RWPE1 (cell line): ENCODE measurements at regions not wholly inside any gene's neighbourhood (a gene's known extent, or its start where the extent isn't known, plus 50 kb on each side); places are given as distances from the start of the nearest gene placed in this dataset.
A peak's percentile ranks its signal among the peaks of the same experiment; 100 is the strongest.

Experiments
- CTCF ChIA-PET: fragments of 350-600 bp; sonication (Branson Sonifier 250); formaldehyde crosslinking; extraction: SDS; loops from one replicate; lab custom pipeline; 2021; lab: Yijun Ruan, JAX
- POLR2A ChIA-PET: fragments of 400-600 bp; formaldehyde crosslinking; extraction: SDS; loops from one replicate; lab custom pipeline; 2020; ENCODE audit warnings: antibody characterized with exemption; ENCODE audit not compliant: low non-redundant PET; lab: Yijun Ruan, JAX
- DNase-seq: peaks from one replicate; pipeline ENCODE4 v3.0.0; 2012; ENCODE audit warnings: low spot score
- H3K27ac ChIP-seq: fragments of 450-650 bp; 2 replicates; pipeline ENCODE4 v1.5.1; 2017
- CTCF ChIP-seq: fragments of 450-650 bp; conservative IDR thresholded peaks from 2 replicates; pipeline ENCODE4 v1.5.1; 2017; ENCODE audit warnings: low read depth, mild to moderate bottlenecking

DNA sequence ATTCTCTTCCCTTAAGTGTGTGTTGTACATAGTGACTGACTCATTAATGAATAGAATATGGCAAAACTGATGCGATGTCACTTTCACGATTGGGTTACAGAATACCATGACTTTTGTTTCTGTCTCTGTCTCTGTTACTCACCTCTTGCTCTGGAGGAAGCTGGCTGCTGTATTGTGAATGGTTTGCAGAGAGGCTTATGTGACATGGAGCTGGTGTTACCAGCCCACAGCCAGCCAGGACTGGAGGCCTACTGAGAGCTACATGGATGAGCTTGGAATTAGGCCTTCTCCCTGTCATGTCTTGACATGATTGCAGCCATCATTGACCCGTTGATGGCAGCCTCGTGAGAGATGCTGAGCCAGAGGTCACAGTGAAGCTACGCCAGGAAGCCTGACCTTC, 161.9 kb downstream of the TAF11L14 start:
- CTCF ChIA-PET: no interaction called here
- TF ChIP-seq CTCF: no peak
- DNase-seq: no peak
- POLR2A ChIA-PET: no interaction called here
- H3K27ac ChIP-seq: no peak overlapping the region

- ChIA-PET POLR2A (no interaction called here), CTCF (interaction anchor here (0.7 kb wide), 1 partner anchor 847 kb away, joined by 4 read pairs; no protein-coding TSS in a partner anchor)
- no peak overlapping the region for H3K27ac ChIP-seq
- no peak for TF ChIP-seq CTCF
- DNase-seq: peak; percentile 18
Measured at GRCh38 chr5:17796757-17797396, 162.6 kb downstream of the TAF11L14 start.

DNA sequence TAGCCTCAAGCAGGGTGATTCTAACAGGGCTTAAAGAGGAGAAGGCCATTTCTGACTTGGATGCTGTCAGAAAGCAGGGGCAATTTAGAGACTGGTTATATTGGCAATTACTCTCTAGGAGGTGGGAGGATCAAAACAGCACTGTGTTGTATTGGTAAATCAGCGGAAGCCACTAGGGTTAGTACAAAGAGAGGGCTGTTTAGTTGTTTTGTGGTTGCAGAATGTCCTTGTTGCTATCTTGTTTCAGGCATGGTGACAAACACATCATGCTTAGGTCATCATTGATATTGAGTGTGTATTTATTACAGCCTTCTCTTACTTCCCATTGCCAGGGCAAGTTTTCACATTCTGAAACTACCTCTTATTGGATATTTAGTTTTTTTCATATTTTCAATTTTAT, 165.3 kb downstream of the TAF11L14 start:
- POLR2A ChIA-PET: no interaction called here
- no peak for DNase-seq
- H3K27ac ChIP-seq: no peak overlapping the region
- TF ChIP-seq CTCF: no peak
- CTCF ChIA-PET: no interaction called here

GRCh38 chr5:17801595-17801994, 167.3 kb downstream of the TAF11L14 start:
- no peak for DNase-seq
- H3K27ac ChIP-seq: no peak overlapping the region
- POLR2A ChIA-PET: no interaction called here
- no peak for TF ChIP-seq CTCF
- CTCF ChIA-PET: interaction anchor here (0.9 kb wide), 1 partner anchor 74 kb away, joined by 3 read pairs; no protein-coding TSS in a partner anchor

DNA sequence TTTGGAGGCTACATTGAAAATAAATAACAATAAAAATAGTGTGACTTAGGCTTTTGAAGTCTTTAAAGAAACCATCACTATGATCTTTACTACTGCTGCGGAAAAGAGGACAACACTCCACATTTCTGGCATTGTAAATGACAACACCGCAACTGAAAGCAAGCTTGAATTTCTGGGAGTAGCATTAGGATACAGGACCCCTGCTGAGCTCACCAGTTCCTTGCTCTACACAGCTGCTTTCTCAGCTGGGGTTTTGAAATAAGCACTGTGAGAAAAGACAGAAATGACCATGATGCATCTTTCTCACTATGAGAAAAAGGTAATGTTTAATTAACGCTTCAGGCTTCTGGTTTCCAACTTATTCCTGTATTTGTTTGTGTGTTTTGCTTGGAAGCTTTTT, 168.0 kb downstream of the TAF11L14 start:
- H3K27ac ChIP-seq: no peak overlapping the region
- POLR2A ChIA-PET: no interaction called here
- no peak for TF ChIP-seq CTCF
- DNase-seq: no peak
- CTCF ChIA-PET: interaction anchor here (0.9 kb wide), 1 partner anchor 74 kb away, joined by 3 read pairs; no protein-coding TSS in a partner anchor

DNA sequence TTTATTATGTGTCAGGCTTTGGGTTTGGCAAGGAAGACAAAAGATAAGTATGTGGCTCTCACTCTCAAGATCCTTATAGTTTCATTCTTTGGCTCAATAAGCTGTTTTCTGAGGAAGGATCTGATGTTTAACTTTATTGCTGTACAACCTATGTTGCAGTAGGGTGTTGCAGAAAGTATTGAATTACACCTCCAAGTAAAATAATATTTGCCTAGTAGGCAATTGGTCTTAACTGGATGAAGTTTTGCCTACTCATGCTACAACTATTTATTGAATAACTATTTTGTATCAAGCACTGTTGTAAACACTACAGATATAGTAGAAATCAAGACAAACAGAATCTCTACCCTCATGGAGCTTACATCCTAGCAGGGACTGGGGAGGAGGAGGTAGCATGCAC, 169.7 kb downstream of the TAF11L14 start:
- DNase-seq: no peak
- CTCF ChIA-PET: no interaction called here
- TF ChIP-seq CTCF: no peak
- POLR2A ChIA-PET: no interaction called here
- H3K27ac ChIP-seq: no peak overlapping the region
